AG04449 (cell line): ENCODE measurements at regions not wholly inside any gene's neighbourhood (a gene's known extent, or its start where the extent isn't known, plus 50 kb on each side); places are given as distances from the start of the nearest gene placed in this dataset.

Experiments used
- CTCF ChIA-PET: fragments of 350-600 bp; formaldehyde crosslinking; extraction: SDS; loops from one replicate; lab custom pipeline; 2021; ENCODE audit warnings: antibody characterized with exemption; lab: Yijun Ruan, JAX
- POLR2A ChIA-PET: fragments of 400-600, 350-600 bp; formaldehyde crosslinking; extraction: SDS; loops from one replicate; lab custom pipeline; 2020; ENCODE audit warnings: antibody characterized with exemption, inconsistent platforms; lab: Yijun Ruan, JAX
- DNase-seq: peaks from one replicate; pipeline ENCODE4 v3.0.0-alpha.2; 2010; ENCODE audit warnings: low read depth, low spot score
- H3K4me3 ChIP-seq: 2 replicates; pipeline ENCODE4 v1.5.1; 2011; ENCODE audit warnings: low read depth, mild to moderate bottlenecking, control low read depth, low read length
- CTCF ChIP-seq: IDR thresholded peaks from one replicate; pipeline ENCODE4 v1.5.1; 2011; ENCODE audit warnings: mild to moderate bottlenecking, moderate library complexity, low read length, control low read depth, inconsistent platforms; ENCODE audit not compliant: insufficient read depth; ENCODE audit errors: missing control alignments

DNA sequence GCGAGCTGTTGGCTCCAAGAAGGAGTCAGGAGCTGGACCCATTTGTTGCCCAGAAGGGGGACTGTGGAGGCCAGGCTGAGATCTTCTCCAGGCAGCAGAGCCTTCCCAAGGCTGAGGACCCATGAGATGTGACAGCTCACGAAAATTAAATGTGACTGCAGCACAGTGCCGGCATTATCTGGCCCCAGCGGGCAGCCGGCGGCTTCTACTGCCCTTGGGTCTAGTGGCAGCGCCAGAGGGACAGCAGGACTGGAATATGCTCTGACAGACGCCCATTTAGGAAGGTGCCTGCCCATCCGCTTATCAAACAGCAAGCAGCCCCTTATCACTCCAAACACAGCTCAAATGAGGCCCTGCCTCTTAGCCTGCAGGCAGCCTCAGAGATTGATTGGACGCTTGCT is 122.9 kb upstream of the LYZL2 start:
- DNase-seq: no peak
- no peak for TF ChIP-seq CTCF
- ChIA-PET CTCF (interaction anchor here (0.6 to 1.9 kb wide), 8 partner anchors 13 to 996 kb away, joined by 3 to 9 read pairs (median 4); partner anchors contain the start of gene ZNF438), POLR2A (no interaction called here)
- no peak overlapping the region for H3K4me3 ChIP-seq

- ChIA-PET POLR2A (no interaction called here), CTCF (interaction anchor here (0.6 to 1.9 kb wide), 9 partner anchors 13 to 996 kb away, joined by 3 to 9 read pairs (median 3); partner anchors contain the start of gene ZNF438)
- no peak overlapping the region for H3K4me3 ChIP-seq
- peak; percentile 70 for TF ChIP-seq CTCF
- no peak for DNase-seq
Observed at GRCh38 chr10:30751678-30752331, 122.3 kb upstream of the LYZL2 start.

DNA sequence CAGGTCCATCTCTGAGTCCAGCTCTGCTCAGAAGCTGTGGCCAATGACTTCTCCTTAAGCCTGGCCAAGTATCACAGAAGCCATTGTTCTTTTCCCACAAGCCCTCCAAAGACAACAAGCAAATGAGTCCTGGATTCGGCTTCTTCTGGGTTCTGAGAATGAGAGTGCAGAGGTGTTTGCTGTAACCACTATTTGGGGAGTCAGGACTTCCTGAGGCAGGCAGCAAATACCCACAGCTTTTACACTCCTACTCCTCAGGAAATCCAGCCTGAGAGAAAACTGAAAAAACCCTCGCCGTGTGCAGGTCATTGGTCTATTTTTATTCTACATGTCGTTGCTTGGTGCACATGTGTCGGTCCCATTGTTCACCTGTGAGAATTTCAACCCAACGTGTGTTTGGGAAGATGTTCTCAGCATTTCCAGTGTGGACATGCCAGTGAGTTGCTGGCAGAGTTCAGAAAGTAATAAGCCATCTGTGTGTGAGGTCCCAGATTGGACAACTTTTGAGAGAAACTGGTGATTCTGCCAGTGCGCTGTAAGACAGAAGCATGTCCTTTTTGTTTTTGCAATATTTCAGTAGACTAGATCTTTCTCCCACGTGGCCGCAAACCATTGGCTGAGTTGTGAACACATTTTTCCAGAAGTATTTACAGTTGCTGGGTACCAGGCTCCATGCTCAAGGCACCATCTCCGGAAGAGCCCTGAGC is 121.6 kb upstream of the LYZL2 start:
- ChIA-PET CTCF (interaction anchor here (0.8 to 1.9 kb wide), 6 partner anchors 14 to 747 kb away, joined by 3 to 9 read pairs (median 3); partner anchors contain the start of gene ZNF438), POLR2A (no interaction called here)
- H3K4me3 ChIP-seq: no peak overlapping the region
- TF ChIP-seq CTCF: no peak
- no peak for DNase-seq

- POLR2A ChIA-PET: interaction anchor here (2.2 kb wide), 1 partner anchor 13 kb away, joined by 7 read pairs; no protein-coding TSS in a partner anchor
- TF ChIP-seq CTCF: no peak
- CTCF ChIA-PET: interaction anchor here (1.9 kb wide), 1 partner anchor 10 kb away, joined by 5 read pairs; no protein-coding TSS in a partner anchor
Observed at GRCh38 chr10:30749385-30749784, 119.8 kb upstream of the LYZL2 start.

DNA sequence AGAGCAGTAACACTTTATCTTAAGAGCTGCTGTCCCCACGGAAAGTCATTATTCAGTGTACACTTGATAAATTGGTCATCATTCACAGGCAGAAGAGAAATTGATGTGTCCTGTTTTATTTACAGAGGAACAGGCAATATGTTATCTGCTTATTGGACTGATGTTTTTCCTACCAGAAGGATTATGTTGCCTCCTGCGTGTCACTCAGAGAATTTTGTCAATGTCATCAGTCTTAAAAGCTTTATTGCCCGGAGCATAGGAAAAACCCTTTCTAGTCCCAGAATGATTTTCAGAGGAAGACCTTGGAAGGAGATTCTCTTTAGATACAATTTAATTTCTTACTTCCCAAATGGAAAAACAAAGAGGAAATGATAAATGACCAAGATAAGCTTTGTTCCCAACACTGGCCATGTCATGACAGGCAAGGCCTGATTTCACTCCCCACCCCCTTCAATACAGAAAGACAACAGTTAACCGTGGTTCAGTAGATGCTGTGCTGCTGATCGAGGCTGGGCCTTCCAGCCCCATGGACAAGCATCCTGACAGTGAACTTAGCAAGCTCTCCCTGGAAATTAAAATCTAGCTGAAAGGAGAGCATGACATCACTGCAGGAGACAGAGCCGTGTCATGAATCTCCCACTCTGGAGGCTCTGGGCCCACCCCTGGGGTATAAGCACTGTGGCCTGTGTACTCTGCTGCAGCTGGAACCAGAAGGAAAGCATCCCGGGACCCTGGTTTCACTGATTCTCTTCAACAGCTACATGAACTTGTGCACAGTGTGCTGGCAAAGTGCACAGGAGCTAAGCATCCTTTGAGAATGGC is 118.8 kb upstream of the LYZL2 start:
- no peak for TF ChIP-seq CTCF
- no peak overlapping the region for H3K4me3 ChIP-seq
- CTCF ChIA-PET: interaction anchor here (0.7 to 1.9 kb wide), 4 partner anchors 11 to 1183 kb away, joined by 3 to 5 read pairs (median 4); no protein-coding TSS in a partner anchor
- POLR2A ChIA-PET: interaction anchor here (2.2 kb wide), 1 partner anchor 12 kb away, joined by 7 read pairs; no protein-coding TSS in a partner anchor
- DNase-seq: no peak

More at GRCh38 chr10:30749385-30749784, 119.8 kb upstream of the LYZL2 start:
- no peak overlapping the region for H3K4me3 ChIP-seq
- no peak for DNase-seq
